ENCODE measurements at regions not wholly inside any gene's neighbourhood (a gene's known extent, or its start where the extent isn't known, plus 50 kb on each side); places are given as distances from the start of the nearest gene placed in this dataset.

- no peak for DNase-seq
- no peak for TF ChIP-seq CTCF (IDR thresholded peaks at IDR 0.05; ENCODE audit: unreplicated experiment)
- Mint-ChIP-seq H3K9me3 (ENCODE audit: low read depth, unreplicated experiment) (no peaks in the 10 kb centered on the region), H3K36me3 (ENCODE audit: insufficient read depth, unreplicated experiment) (no peaks in the 10 kb centered on the region), H3K4me1 (ENCODE audit: low read depth, unreplicated experiment) (no peaks in the 10 kb centered on the region), H3K4me3 (ENCODE audit: low read depth, unreplicated experiment) (no peak overlapping the region), H3K27me3 (ENCODE audit: unreplicated experiment) (no peaks in the 10 kb centered on the region), H3K27ac (ENCODE audit: unreplicated experiment) (no peak overlapping the region)
- BruUV-seq (replicated peaks): no TSS peak
- intact Hi-C loops (cut with micrococcal nuclease; ENCODE audit: unreplicated experiment): no loop called here
- CTCF ChIA-PET: no interaction called here
Measured at GRCh38 chr1:184161071-184161698, 109.7 kb downstream of the TSEN15 start.

GRCh38 chr1:184162281-184162680 lies 110.8 kb downstream of the TSEN15 start:
- CTCF ChIA-PET: no interaction called here
- no peak for DNase-seq
- Mint-ChIP-seq H3K36me3 (ENCODE audit: insufficient read depth, unreplicated experiment) (no peaks in the 10 kb centered on the region), H3K4me3 (ENCODE audit: low read depth, unreplicated experiment) (no peak overlapping the region), H3K27ac (ENCODE audit: unreplicated experiment) (no peak overlapping the region), H3K27me3 (ENCODE audit: unreplicated experiment) (no peaks in the 10 kb centered on the region), H3K9me3 (ENCODE audit: low read depth, unreplicated experiment) (no peaks in the 10 kb centered on the region), H3K4me1 (ENCODE audit: low read depth, unreplicated experiment) (no peaks in the 10 kb centered on the region)
- TF ChIP-seq CTCF (IDR thresholded peaks at IDR 0.05; ENCODE audit: unreplicated experiment): no peak
- no TSS peak for BruUV-seq (replicated peaks)
- intact Hi-C loops (cut with micrococcal nuclease; ENCODE audit: unreplicated experiment): no loop called here

- no peaks in the 10 kb centered on the region for H3K27me3 Mint-ChIP-seq (ENCODE audit: unreplicated experiment)
- H3K27ac Mint-ChIP-seq (ENCODE audit: unreplicated experiment): no peak overlapping the region
- DNase-seq: no peak
- no peaks in the 10 kb centered on the region for H3K4me1 Mint-ChIP-seq (ENCODE audit: low read depth, unreplicated experiment)
- CTCF ChIA-PET: no interaction called here
- BruUV-seq (replicated peaks): no TSS peak
- H3K36me3 Mint-ChIP-seq (ENCODE audit: insufficient read depth, unreplicated experiment): no peaks in the 10 kb centered on the region
- TF ChIP-seq CTCF (IDR thresholded peaks at IDR 0.05; ENCODE audit: unreplicated experiment): no peak
- H3K9me3 Mint-ChIP-seq (ENCODE audit: low read depth, unreplicated experiment): no peaks in the 10 kb centered on the region
- intact Hi-C loops (cut with micrococcal nuclease; ENCODE audit: unreplicated experiment): no loop called here
- H3K4me3 Mint-ChIP-seq (ENCODE audit: low read depth, unreplicated experiment): no peak overlapping the region
Measured at GRCh38 chr1:184163674-184164465, 112.3 kb downstream of the TSEN15 start.

- TF ChIP-seq CTCF (IDR thresholded peaks at IDR 0.05; ENCODE audit: unreplicated experiment): no peak
- no peak overlapping the region for H3K27ac Mint-ChIP-seq (ENCODE audit: unreplicated experiment)
- H3K9me3 Mint-ChIP-seq (ENCODE audit: low read depth, unreplicated experiment): no peaks in the 10 kb centered on the region
- no peak for DNase-seq
- CTCF ChIA-PET: no interaction called here
- H3K4me1 Mint-ChIP-seq (ENCODE audit: low read depth, unreplicated experiment): no peaks in the 10 kb centered on the region
- no peak overlapping the region for H3K4me3 Mint-ChIP-seq (ENCODE audit: low read depth, unreplicated experiment)
- intact Hi-C loops (cut with micrococcal nuclease; ENCODE audit: unreplicated experiment): no loop called here
- BruUV-seq (replicated peaks): no TSS peak
- no peaks in the 10 kb centered on the region for H3K36me3 Mint-ChIP-seq (ENCODE audit: insufficient read depth, unreplicated experiment)
- no peaks in the 10 kb centered on the region for H3K27me3 Mint-ChIP-seq (ENCODE audit: unreplicated experiment)
Measured at GRCh38 chr1:184164536-184164935, 113.0 kb downstream of the TSEN15 start.

Data from Calu3 (cell line).